Neural cell (in vitro differentiated cells): ENCODE measurements at regions not wholly inside any gene's neighbourhood (a gene's known extent, or its start where the extent isn't known, plus 50 kb on each side); places are given as distances from the start of the nearest gene placed in this dataset.

ENCODE experiments used
- H2AFZ ChIP-seq: fragments of 200-600, 300-800 bp; sonication (generic), shearing (Covaris generic); 2 replicates; pipeline ENCODE4 v1.6.0; 2014; ENCODE audit warnings: low read depth, mild to moderate bottlenecking, antibody characterized with exemption, low read length, moderate library complexity
- H3F3A ChIP-seq: fragments of 200-600 bp; shearing (Covaris generic); 2 replicates; pipeline ENCODE4 v1.6.1; 2016; ENCODE audit warnings: mild to moderate bottlenecking, moderate library complexity, mixed read lengths, antibody characterized with exemption, low read length; ENCODE audit not compliant: insufficient read depth, poor library complexity, severe bottlenecking
- H3K27ac ChIP-seq: fragments of 200-600, 300-800 bp; sonication (generic), shearing (Covaris generic); 2 replicates; pipeline ENCODE4 v1.5.1; 2014; ENCODE audit warnings: mild to moderate bottlenecking, low read length, moderate library complexity
- H3K27me3 ChIP-seq: fragments of 300-800, 200-600 bp; sonication (generic), shearing (Covaris generic); 2 replicates; pipeline ENCODE4 v1.6.0; 2014; ENCODE audit warnings: mild to moderate bottlenecking, low read depth, low read length, moderate library complexity; ENCODE audit not compliant: insufficient read depth
- H3K36me3 ChIP-seq: fragments of 300-800, 200-600 bp; sonication (generic), shearing (Covaris generic); 2 replicates; pipeline ENCODE4 v1.5.1; 2014; ENCODE audit warnings: mild to moderate bottlenecking, antibody characterized with exemption, low read length, moderate library complexity; ENCODE audit not compliant: insufficient read depth
- H3K4me2 ChIP-seq: fragments of 300-800, 200-600 bp; sonication (generic), shearing (Covaris generic); 2 replicates; pipeline ENCODE4 v1.6.0; 2014; ENCODE audit warnings: mild to moderate bottlenecking, low read length
- H3K4me3 ChIP-seq: fragments of 300-800, 200-600 bp; sonication (generic), shearing (Covaris generic); 2 replicates; pipeline ENCODE4 v1.5.1; 2014; ENCODE audit warnings: mild to moderate bottlenecking, low read length, moderate library complexity
- H3K79me2 ChIP-seq: fragments of 200-600 bp; shearing (Covaris generic); replicated peaks from 2 replicates; pipeline ENCODE4 v1.6.0; 2014; ENCODE audit warnings: mild to moderate bottlenecking, low read length, moderate library complexity; ENCODE audit not compliant: insufficient read depth
- H3K9ac ChIP-seq: fragments of 300-800, 200-600 bp; sonication (generic), shearing (Covaris generic); 2 replicates; pipeline ENCODE4 v1.6.1; 2016; ENCODE audit warnings: mild to moderate bottlenecking, low read length, mixed read lengths
- H3K9me2 ChIP-seq: fragments of 200-600 bp; shearing (Covaris generic); 2 replicates; pipeline ENCODE4 v1.6.1; 2016; ENCODE audit warnings: mild to moderate bottlenecking, low read length, mixed read lengths; ENCODE audit not compliant: insufficient read depth
- H3K9me3 ChIP-seq: fragments of 200-600, 300-800 bp; sonication (generic), shearing (Covaris generic); 2 replicates; pipeline ENCODE4 v1.6.1; 2016; ENCODE audit warnings: mild to moderate bottlenecking, mixed run types, low read length, moderate library complexity, mixed read lengths
- H4K20me1 ChIP-seq: fragments of 200-600 bp; shearing (Covaris generic); 2 replicates; pipeline ENCODE4 v1.6.1; 2016; ENCODE audit warnings: mild to moderate bottlenecking, mixed run types; ENCODE audit not compliant: insufficient read depth
- EP300 ChIP-seq: fragments of 450-650 bp; conservative IDR thresholded peaks from 2 replicates; pipeline ENCODE4 v1.6.1; 2014; ENCODE audit warnings: antibody characterized with exemption, mild to moderate bottlenecking, moderate library complexity; ENCODE audit not compliant: poor library complexity, severe bottlenecking
- EZH2 ChIP-seq: fragments of 200-600, 300-800 bp; shearing (Covaris generic), sonication (generic); IDR thresholded peaks from 2 replicates; pipeline ENCODE4 v1.6.1; 2014; ENCODE audit warnings: antibody characterized with exemption, low read length, borderline replicate concordance, mild to moderate bottlenecking; ENCODE audit not compliant: insufficient read depth, poor library complexity, severe bottlenecking
- MXI1 ChIP-seq: fragments of 450-650 bp; conservative IDR thresholded peaks from 2 replicates; pipeline ENCODE4 v1.6.1; 2014; ENCODE audit warnings: antibody characterized with exemption, mild to moderate bottlenecking; ENCODE audit not compliant: poor library complexity, severe bottlenecking
- POLR2AphosphoS5 ChIP-seq: IDR thresholded peaks from 2 replicates; pipeline ENCODE4 v1.6.1; 2012
- RAD21 ChIP-seq: fragments of 450-650 bp; conservative IDR thresholded peaks from 2 replicates; pipeline ENCODE4 v1.6.1; 2014; ENCODE audit warnings: antibody characterized with exemption, mild to moderate bottlenecking, moderate library complexity
- SMC3 ChIP-seq: fragments of 450-650 bp; conservative IDR thresholded peaks from 2 replicates; pipeline ENCODE4 v1.6.1; 2014; ENCODE audit warnings: antibody characterized with exemption, mild to moderate bottlenecking, moderate library complexity; ENCODE audit not compliant: poor library complexity
- TAF1 ChIP-seq: IDR thresholded peaks from 2 replicates; pipeline ENCODE4 v1.6.1; 2012; ENCODE audit warnings: low read depth
- TF ChIP-seq, protein P1 (sequence below): IDR thresholded peaks from 2 replicates; pipeline ENCODE4 v1.6.1; 2012; ENCODE audit warnings: borderline replicate concordance
- TF ChIP-seq, protein P2 (sequence below): fragments of 450-650 bp; IDR thresholded peaks from 2 replicates; pipeline ENCODE4 v1.5.1; 2014; ENCODE audit warnings: antibody characterized with exemption, mild to moderate bottlenecking, moderate library complexity; ENCODE audit not compliant: poor library complexity, severe bottlenecking

DNA sequence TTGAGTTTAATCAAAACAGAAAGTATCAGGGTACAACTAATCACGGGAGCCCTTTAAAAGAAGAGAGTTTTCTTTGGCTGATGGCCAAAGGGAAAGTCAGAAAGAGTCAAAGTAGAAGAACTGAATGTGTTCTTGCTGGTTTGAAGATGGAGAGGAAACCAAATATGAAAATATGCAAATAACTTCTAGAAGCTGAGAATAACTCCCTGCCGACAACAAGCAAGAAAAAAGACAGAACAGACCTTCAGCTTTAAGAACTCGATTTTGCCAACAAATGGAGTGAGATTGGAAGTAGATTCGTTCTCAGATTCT, 903.8 kb downstream of the STIM2 start:
- no peaks in the 10 kb centered on the region for H3K27me3 ChIP-seq
- no peaks in the 10 kb centered on the region for H4K20me1 ChIP-seq
- no peak overlapping the region for H3K9ac ChIP-seq
- TF ChIP-seq RAD21, result no peak
- TF ChIP-seq POLR2AphosphoS5, result no peak
- no peak for TF ChIP-seq MXI1
- TF ChIP-seq TAF1, result no peak
- TF ChIP-seq, protein P1, sequence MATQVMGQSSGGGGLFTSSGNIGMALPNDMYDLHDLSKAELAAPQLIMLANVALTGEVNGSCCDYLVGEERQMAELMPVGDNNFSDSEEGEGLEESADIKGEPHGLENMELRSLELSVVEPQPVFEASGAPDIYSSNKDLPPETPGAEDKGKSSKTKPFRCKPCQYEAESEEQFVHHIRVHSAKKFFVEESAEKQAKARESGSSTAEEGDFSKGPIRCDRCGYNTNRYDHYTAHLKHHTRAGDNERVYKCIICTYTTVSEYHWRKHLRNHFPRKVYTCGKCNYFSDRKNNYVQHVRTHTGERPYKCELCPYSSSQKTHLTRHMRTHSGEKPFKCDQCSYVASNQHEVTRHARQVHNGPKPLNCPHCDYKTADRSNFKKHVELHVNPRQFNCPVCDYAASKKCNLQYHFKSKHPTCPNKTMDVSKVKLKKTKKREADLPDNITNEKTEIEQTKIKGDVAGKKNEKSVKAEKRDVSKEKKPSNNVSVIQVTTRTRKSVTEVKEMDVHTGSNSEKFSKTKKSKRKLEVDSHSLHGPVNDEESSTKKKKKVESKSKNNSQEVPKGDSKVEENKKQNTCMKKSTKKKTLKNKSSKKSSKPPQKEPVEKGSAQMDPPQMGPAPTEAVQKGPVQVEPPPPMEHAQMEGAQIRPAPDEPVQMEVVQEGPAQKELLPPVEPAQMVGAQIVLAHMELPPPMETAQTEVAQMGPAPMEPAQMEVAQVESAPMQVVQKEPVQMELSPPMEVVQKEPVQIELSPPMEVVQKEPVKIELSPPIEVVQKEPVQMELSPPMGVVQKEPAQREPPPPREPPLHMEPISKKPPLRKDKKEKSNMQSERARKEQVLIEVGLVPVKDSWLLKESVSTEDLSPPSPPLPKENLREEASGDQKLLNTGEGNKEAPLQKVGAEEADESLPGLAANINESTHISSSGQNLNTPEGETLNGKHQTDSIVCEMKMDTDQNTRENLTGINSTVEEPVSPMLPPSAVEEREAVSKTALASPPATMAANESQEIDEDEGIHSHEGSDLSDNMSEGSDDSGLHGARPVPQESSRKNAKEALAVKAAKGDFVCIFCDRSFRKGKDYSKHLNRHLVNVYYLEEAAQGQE, result no peak
- TF ChIP-seq, protein P2, sequence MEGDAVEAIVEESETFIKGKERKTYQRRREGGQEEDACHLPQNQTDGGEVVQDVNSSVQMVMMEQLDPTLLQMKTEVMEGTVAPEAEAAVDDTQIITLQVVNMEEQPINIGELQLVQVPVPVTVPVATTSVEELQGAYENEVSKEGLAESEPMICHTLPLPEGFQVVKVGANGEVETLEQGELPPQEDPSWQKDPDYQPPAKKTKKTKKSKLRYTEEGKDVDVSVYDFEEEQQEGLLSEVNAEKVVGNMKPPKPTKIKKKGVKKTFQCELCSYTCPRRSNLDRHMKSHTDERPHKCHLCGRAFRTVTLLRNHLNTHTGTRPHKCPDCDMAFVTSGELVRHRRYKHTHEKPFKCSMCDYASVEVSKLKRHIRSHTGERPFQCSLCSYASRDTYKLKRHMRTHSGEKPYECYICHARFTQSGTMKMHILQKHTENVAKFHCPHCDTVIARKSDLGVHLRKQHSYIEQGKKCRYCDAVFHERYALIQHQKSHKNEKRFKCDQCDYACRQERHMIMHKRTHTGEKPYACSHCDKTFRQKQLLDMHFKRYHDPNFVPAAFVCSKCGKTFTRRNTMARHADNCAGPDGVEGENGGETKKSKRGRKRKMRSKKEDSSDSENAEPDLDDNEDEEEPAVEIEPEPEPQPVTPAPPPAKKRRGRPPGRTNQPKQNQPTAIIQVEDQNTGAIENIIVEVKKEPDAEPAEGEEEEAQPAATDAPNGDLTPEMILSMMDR, result no peak
- TF ChIP-seq EZH2, result no peak
- no peak for TF ChIP-seq EP300
- no peak for TF ChIP-seq SMC3
- H3K9me2 ChIP-seq, result no peaks in the 10 kb centered on the region
- H3K9me3 ChIP-seq, result no peaks in the 10 kb centered on the region
- H3K4me3 ChIP-seq, result no peak overlapping the region
- H3F3A ChIP-seq, result no peaks in the 10 kb centered on the region
- no peak overlapping the region for H2AFZ ChIP-seq
- H3K27ac ChIP-seq, result no peak overlapping the region
- no peaks in the 10 kb centered on the region for H3K79me2 ChIP-seq
- H3K4me2 ChIP-seq, result no peak overlapping the region
- H3K36me3 ChIP-seq, result no peaks in the 10 kb centered on the region

DNA sequence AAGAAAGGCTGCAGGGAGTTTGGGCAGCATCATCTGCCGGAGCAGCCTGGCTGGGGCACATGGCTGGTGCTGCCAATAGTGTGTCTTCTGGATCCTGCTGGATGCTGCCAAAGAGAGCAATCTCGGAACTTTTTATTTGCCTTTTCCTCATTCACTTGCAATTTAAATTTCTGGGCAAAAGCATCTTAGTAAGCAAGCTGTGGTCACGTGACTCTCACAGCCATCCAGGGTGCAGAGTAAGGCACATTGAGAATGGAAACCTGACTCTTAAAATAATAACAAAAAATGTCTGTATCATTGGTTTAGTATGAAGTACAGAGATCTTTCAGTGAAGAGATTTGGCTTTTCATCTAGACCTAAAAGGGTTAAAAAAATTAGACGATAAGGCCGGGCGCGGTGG, 910.3 kb downstream of the STIM2 start:
- Histone ChIP-seq H3K9ac (no peak overlapping the region), H3K79me2 (no peaks in the 10 kb centered on the region), H3K9me3 (no peaks in the 10 kb centered on the region), H3K4me2 (no peak overlapping the region), H3K36me3 (no peaks in the 10 kb centered on the region), H3F3A (no peaks in the 10 kb centered on the region), H3K9me2 (no peaks in the 10 kb centered on the region), H4K20me1 (no peaks in the 10 kb centered on the region), H3K27me3 (no peaks in the 10 kb centered on the region), H2AFZ (no peak overlapping the region), H3K4me3 (no peak overlapping the region), H3K27ac (no peak overlapping the region)
- TF ChIP-seq, protein P2, result no peak
- TF ChIP-seq EP300 (no peak), MXI1 (no peak), POLR2AphosphoS5 (no peak), RAD21 (no peak), TAF1 (no peak), EZH2 (no peak), SMC3 (no peak)
- TF ChIP-seq, protein P1, result no peak
